Mucosa of stomach (tissue), 1 donor: ENCODE measurements at regions not wholly inside any gene's neighbourhood (a gene's known extent, or its start where the extent isn't known, plus 50 kb on each side); places are given as distances from the start of the nearest gene placed in this dataset.
"Not testable (repeated sequence)": the region's sequence is repeated elsewhere in the genome, so short reads cannot be mapped to it uniquely, and the experiment has no call there.

Experiments
- H3K27me3 ChIP-seq: one replicate; pipeline ENCODE4 v1.7.0; 2013; ENCODE audit warnings: mild to moderate bottlenecking, low read length; ENCODE audit not compliant: control insufficient read depth, insufficient read depth
- H3K36me3 ChIP-seq: one replicate; pipeline ENCODE4 v1.7.0; 2013; ENCODE audit warnings: low read length; ENCODE audit not compliant: control insufficient read depth, insufficient read depth
- H3K4me1 ChIP-seq: one replicate; pipeline ENCODE4 v1.7.0; 2013; ENCODE audit warnings: mild to moderate bottlenecking, low read length; ENCODE audit not compliant: control insufficient read depth, insufficient read depth
- H3K4me3 ChIP-seq: one replicate; pipeline ENCODE4 v1.7.0; 2013; ENCODE audit warnings: low read length
- H3K9ac ChIP-seq: one replicate; pipeline ENCODE4 v1.7.0; 2013; ENCODE audit warnings: mild to moderate bottlenecking, low read length, moderate library complexity
- H3K9me3 ChIP-seq: one replicate; pipeline ENCODE4 v1.7.0; 2013; ENCODE audit warnings: mild to moderate bottlenecking, low read length, moderate library complexity; ENCODE audit not compliant: control insufficient read depth
- donor health status: Pancreatic carcinoma.

- Histone ChIP-seq H3K9ac (no peak overlapping the region), H3K4me1 (no peaks in the 10 kb centered on the region), H3K9me3 (no peaks in the 10 kb centered on the region), H3K4me3 (no peak overlapping the region), H3K36me3 (no peaks in the 10 kb centered on the region), H3K27me3 (no peaks in the 10 kb centered on the region)
These were observed 84.6 kb upstream of the DTNBP1 start for GRCh38 chr6:15747354-15747883.

- H3K27me3 ChIP-seq, result no peaks in the 10 kb centered on the region
- H3K9ac ChIP-seq, result no peak overlapping the region
- no peaks in the 10 kb centered on the region for H3K9me3 ChIP-seq
- no peak overlapping the region for H3K4me3 ChIP-seq
- H3K4me1 ChIP-seq, result no peaks in the 10 kb centered on the region
- H3K36me3 ChIP-seq, result no peaks in the 10 kb centered on the region
These were observed 83.0 kb upstream of the DTNBP1 start for GRCh38 chr6:15745781-15746180.

- no peak overlapping the region for H3K4me3 ChIP-seq
- no peak overlapping the region for H3K9ac ChIP-seq
- no peaks in the 10 kb centered on the region for H3K9me3 ChIP-seq
- no peaks in the 10 kb centered on the region for H3K27me3 ChIP-seq
- no peaks in the 10 kb centered on the region for H3K4me1 ChIP-seq
- H3K36me3 ChIP-seq, result no peaks in the 10 kb centered on the region
These were observed 82.1 kb upstream of the DTNBP1 start for GRCh38 chr6:15744818-15745402.

GRCh38 chr6:15742013-15742412, 79.2 kb upstream of the DTNBP1 start:
- H3K9me3 ChIP-seq, H3K36me3 ChIP-seq: not testable (repeated sequence)

GRCh38 chr6:15741405-15741804, 78.6 kb upstream of the DTNBP1 start:
- no peaks in the 10 kb centered on the region for H3K4me1 ChIP-seq
- no peak overlapping the region for H3K9ac ChIP-seq
- no peaks in the 10 kb centered on the region for H3K27me3 ChIP-seq
- no peaks in the 10 kb centered on the region for H3K9me3 ChIP-seq
- no peaks in the 10 kb centered on the region for H3K36me3 ChIP-seq
- H3K4me3 ChIP-seq, result no peak overlapping the region

More at GRCh38 chr6:15742013-15742412, 79.2 kb upstream of the DTNBP1 start:
- not testable (repeated sequence) for H3K27me3 ChIP-seq, H3K9ac ChIP-seq, H3K4me3 ChIP-seq, H3K4me1 ChIP-seq

GRCh38 chr6:15739867-15740266, 77.0 kb upstream of the DTNBP1 start:
- H3K4me3 ChIP-seq, result no peak overlapping the region
- H3K4me1 ChIP-seq, result peaks cover 13% of the 10 kb centered on the region
- no peaks in the 10 kb centered on the region for H3K36me3 ChIP-seq
- no peak overlapping the region for H3K9ac ChIP-seq
- H3K9me3 ChIP-seq, result no peaks in the 10 kb centered on the region
- no peaks in the 10 kb centered on the region for H3K27me3 ChIP-seq

GRCh38 chr6:15739353-15739752, 76.5 kb upstream of the DTNBP1 start:
- no peaks in the 10 kb centered on the region for H3K9me3 ChIP-seq
- H3K36me3 ChIP-seq, result no peaks in the 10 kb centered on the region
- no peaks in the 10 kb centered on the region for H3K27me3 ChIP-seq
- no peak overlapping the region for H3K9ac ChIP-seq
- H3K4me3 ChIP-seq, result no peak overlapping the region
- peaks cover 13% of the 10 kb centered on the region for H3K4me1 ChIP-seq

- H3K4me1 ChIP-seq, result peaks cover 13% of the 10 kb centered on the region
- not testable (repeated sequence) for H3K9me3 ChIP-seq, H3K9ac ChIP-seq, H3K27me3 ChIP-seq, H3K4me3 ChIP-seq, H3K36me3 ChIP-seq
These were observed 75.4 kb upstream of the DTNBP1 start for GRCh38 chr6:15738195-15738594.

GRCh38 chr6:15736297-15736696, 73.5 kb upstream of the DTNBP1 start:
- Histone ChIP-seq H3K9ac (no peak overlapping the region), H3K27me3 (no peaks in the 10 kb centered on the region), H3K36me3 (no peaks in the 10 kb centered on the region), H3K9me3 (no peaks in the 10 kb centered on the region), H3K4me1 (peaks cover 13% of the 10 kb centered on the region), H3K4me3 (no peak overlapping the region)

- Histone ChIP-seq H3K4me1 (peaks cover 13% of the 10 kb centered on the region), H3K27me3 (peaks cover 4% of the 10 kb centered on the region), H3K36me3 (no peaks in the 10 kb centered on the region), H3K4me3 (no peak overlapping the region), H3K9ac (no peak overlapping the region), H3K9me3 (no peaks in the 10 kb centered on the region)
These were observed 72.9 kb upstream of the DTNBP1 start for GRCh38 chr6:15735567-15736265.

GRCh38 chr6:15734118-15734897, 71.5 kb upstream of the DTNBP1 start:
- no peaks in the 10 kb centered on the region for H3K9me3 ChIP-seq
- peaks cover 13% of the 10 kb centered on the region for H3K4me1 ChIP-seq
- no peak overlapping the region for H3K4me3 ChIP-seq
- no peaks in the 10 kb centered on the region for H3K36me3 ChIP-seq
- H3K9ac ChIP-seq, result no peak overlapping the region
- peaks cover 4% of the 10 kb centered on the region for H3K27me3 ChIP-seq

- H3K4me1 ChIP-seq, result peaks cover 9% of the 10 kb centered on the region
- H3K4me3 ChIP-seq, result no peak overlapping the region
- H3K27me3 ChIP-seq, result peaks cover 4% of the 10 kb centered on the region
- no peaks in the 10 kb centered on the region for H3K9me3 ChIP-seq
- no peaks in the 10 kb centered on the region for H3K36me3 ChIP-seq
- no peak overlapping the region for H3K9ac ChIP-seq
These were observed 68.1 kb upstream of the DTNBP1 start for GRCh38 chr6:15730922-15731321.
